K562 (cell line): ENCODE measurements at regions not wholly inside any gene's neighbourhood (a gene's known extent, or its start where the extent isn't known, plus 50 kb on each side); places are given as distances from the start of the nearest gene placed in this dataset.
A peak's percentile ranks its signal among the peaks of the same experiment; 100 is the strongest.

Experiments
- ATAC-seq: fragments of 200-7000 bp; cut with Tn5 transposase; 3 replicates; pipeline ENCODE4 v1.9.1; 2020; ENCODE audit warnings: moderate library complexity
- BruUV-seq: library from RNA; stranded (reverse); fragments of 400-500 nt; replicated peaks from 2 replicates; lab custom pipeline; 2021; lab: Mats Ljungman, UMichigan
- CTCF ChIA-PET: fragments of 300-600 bp; formaldehyde crosslinking; extraction: SDS; loops from one replicate; lab custom pipeline; 2021; ENCODE audit warnings: low intra/inter-chr PET ratio; lab: Yijun Ruan, JAX
- POLR2A ChIA-PET: fragments of 300-600, 350-650 bp; sonication (Branson Sonifier 250); formaldehyde crosslinking; extraction: SDS; loops from one replicate; lab custom pipeline; 2021; ENCODE audit warnings: antibody characterized with exemption, inconsistent platforms; lab: Yijun Ruan, JAX
- DNase-seq, 4 experiments: peaks; one replicate each; pipeline versions ENCODE4 v3.0.0 to v3.0.0-alpha.2; 2011 to 2018; ENCODE audit warnings: low spot score in 3 of 4, mixed read lengths in 3 of 4; ENCODE audit errors: extremely low read depth in 1 of 4
- FAIRE-seq: peaks from 2 replicates; lab custom pipeline; 2011; peaks lifted over from hg19 to GRCh38; lab: Jason Lieb, UNC
- H2AFZ ChIP-seq: 2 replicates; pipeline ENCODE4 v1.6.0; 2011; ENCODE audit warnings: low read depth, low read length, control low read depth, inconsistent platforms
- H3K27ac ChIP-seq: fragments of 200-600 bp; 3 replicates; pipeline ENCODE4 v1.8.0; 2011; ENCODE audit warnings: low read depth, mild to moderate bottlenecking, control low read depth, inconsistent platforms, low read length, moderate library complexity, mixed read lengths; ENCODE audit errors: extremely low read depth
- H3K27me3 ChIP-seq, 2 experiments: fragments of 300-600 bp in 1 of 2; 2 replicates in 1 of 2; 3 replicates in 1 of 2; pipeline versions ENCODE4 v1.6.0 to v1.8.0; 2011; ENCODE audit warnings: inconsistent platforms in 2 of 2, low read length in 2 of 2, mild to moderate bottlenecking in 1 of 2, mixed read lengths in 1 of 2, moderate library complexity in 1 of 2; ENCODE audit not compliant: control insufficient read depth in 2 of 2, insufficient read depth in 2 of 2
- H3K36me3 ChIP-seq: fragments of 300-600 bp; 3 replicates; pipeline ENCODE4 v1.8.0; 2011; ENCODE audit warnings: mild to moderate bottlenecking, low read length, inconsistent platforms; ENCODE audit not compliant: control insufficient read depth, insufficient read depth
- H3K4me1 ChIP-seq, 2 experiments: fragments of 200-600 bp in 1 of 2; replicated peaks in 1 of 2; 2 replicates in 1 of 2; 3 replicates in 1 of 2; pipeline versions ENCODE4 v1.5.1 to v1.8.0; 2011; ENCODE audit warnings: inconsistent platforms in 2 of 2, low read length in 2 of 2, mild to moderate bottlenecking in 1 of 2, mixed read lengths in 1 of 2, moderate library complexity in 1 of 2; ENCODE audit not compliant: control insufficient read depth in 2 of 2, insufficient read depth in 2 of 2
- H3K4me2 ChIP-seq: 2 replicates; pipeline ENCODE4 v1.6.1; 2011; ENCODE audit warnings: low read length, control low read depth, inconsistent platforms, mixed read lengths; ENCODE audit not compliant: insufficient read depth
- H3K4me3 ChIP-seq: fragments of 200-600 bp; sonication (generic), shearing (Covaris generic); 2 replicates; pipeline ENCODE4 v1.5.1; 2016; ENCODE audit warnings: control low read depth, inconsistent platforms
- H3K79me2 ChIP-seq: fragments of 200-600 bp; 3 replicates; pipeline ENCODE4 v1.8.0; 2011; ENCODE audit warnings: low read length, inconsistent platforms; ENCODE audit not compliant: control insufficient read depth, insufficient read depth
- H3K9ac ChIP-seq, 2 experiments: 2 replicates each; pipeline versions ENCODE4 v1.6.0 to v1.6.1; 2011; ENCODE audit warnings: low read depth in 2 of 2, low read length in 2 of 2, control low read depth in 1 of 2, inconsistent platforms in 1 of 2, mild to moderate bottlenecking in 1 of 2, mixed read lengths in 1 of 2; ENCODE audit not compliant: insufficient read depth in 1 of 2
- H3K9me1 ChIP-seq: one replicate; pipeline ENCODE4 v1.6.0; 2011; ENCODE audit warnings: inconsistent platforms, mild to moderate bottlenecking, low read length, moderate library complexity; ENCODE audit not compliant: control insufficient read depth, insufficient read depth
- H3K9me3 ChIP-seq: replicated peaks from 2 replicates; pipeline ENCODE4 v1.5.1; 2011; ENCODE audit warnings: low read depth, low read length, inconsistent platforms; ENCODE audit not compliant: control insufficient read depth, insufficient read depth
- H4K20me1 ChIP-seq: replicated peaks from 2 replicates; pipeline ENCODE4 v1.6.1; 2011; ENCODE audit warnings: low read length, inconsistent platforms, mixed read lengths; ENCODE audit not compliant: control insufficient read depth, insufficient read depth
- ATF1 ChIP-seq, 2 experiments: fragments of 450-650 bp in 1 of 2; IDR thresholded peaks; 2 replicates each; pipeline ENCODE4 v1.6.1; 2016; ENCODE audit warnings: missing compliant biosample characterization in 1 of 2, missing genetic modification characterization in 1 of 2
- BDP1 ChIP-seq: IDR thresholded peaks from 3 replicates; pipeline ENCODE4 v1.6.1; 2011; ENCODE audit not compliant: insufficient read length, insufficient read depth
- CREB3L1 ChIP-seq: fragments of 450-650 bp; IDR thresholded peaks from 2 replicates; pipeline ENCODE4 v1.6.1; 2014; ENCODE audit warnings: low read depth, mild to moderate bottlenecking, moderate library complexity, borderline replicate concordance
- DACH1 ChIP-seq: fragments of 450-650 bp; IDR thresholded peaks from 2 replicates; pipeline ENCODE4 v1.6.1; 2018; ENCODE audit not compliant: partially characterized antibody
- DEAF1 ChIP-seq: fragments of 450-650 bp; formaldehyde crosslinking; IDR thresholded peaks from 2 replicates; pipeline ENCODE4 v1.4.0; 2020; ENCODE audit warnings: mild to moderate bottlenecking, moderate library complexity
- FOXA1 ChIP-seq: fragments of 450-650 bp; IDR thresholded peaks from 2 replicates; pipeline ENCODE4 v1.6.1; 2016; ENCODE audit warnings: mild to moderate bottlenecking, borderline replicate concordance
- FOXK1 ChIP-seq: sonication (generic); formaldehyde crosslinking; IDR thresholded peaks from 2 replicates; pipeline ENCODE4 v1.8.0; 2022; ENCODE audit warnings: missing genetic modification reagents, mild to moderate bottlenecking, borderline replicate concordance
- HNRNPK ChIP-seq: fragments of 200-400 bp; formaldehyde crosslinking; IDR thresholded peaks from one replicate; pipeline ENCODE4 v1.6.1; 2018; ENCODE audit warnings: mild to moderate bottlenecking, low read depth, low read length; ENCODE audit not compliant: poor library complexity, severe bottlenecking
- RCOR1 ChIP-seq, 2 experiments: IDR thresholded peaks; 2 replicates each; pipeline ENCODE4 v1.6.1; 2012; ENCODE audit warnings: low read depth in 2 of 2, low read length in 2 of 2, borderline replicate concordance in 1 of 2, improper control_type of control experiment in 1 of 2
- SMC3 ChIP-seq: conservative IDR thresholded peaks from 2 replicates; pipeline ENCODE4 v1.6.1; 2011; ENCODE audit warnings: low read depth, low read length, improper control_type of control experiment; ENCODE audit not compliant: insufficient read depth
- SRSF3 ChIP-seq: fragments of 200-400 bp; formaldehyde crosslinking; IDR thresholded peaks from 2 replicates; pipeline ENCODE4 v1.6.1; 2016; ENCODE audit warnings: mild to moderate bottlenecking, low read length, moderate library complexity; ENCODE audit not compliant: insufficient read depth
- STAT5B ChIP-seq: fragments of 250-450 bp; sonication (Bioruptor Pico); IDR thresholded peaks from 2 replicates; pipeline ENCODE4 v1.8.0; 2021; ENCODE audit warnings: mild to moderate bottlenecking, inconsistent platforms
- ZNF165 ChIP-seq: fragments of 250-450 bp; sonication (Bioruptor Pico); IDR thresholded peaks from 2 replicates; pipeline ENCODE4 v1.4.0; 2020; ENCODE audit warnings: borderline replicate concordance
- WGBS: fragments of 100-300 bp; shearing (Covaris generic); methylation state at CpG from one replicate; pipeline ENCODE4 v1.1.6; 2016; ENCODE audit warnings: low coverage, mixed read lengths; ENCODE audit not compliant: insufficient coverage; ENCODE audit errors: missing lambda C conversion rate; 5-methylcytosine and 5-hydroxymethylcytosine counted together
- in situ Hi-C: fragments of 300-500 bp; cut with MboI; formaldehyde crosslinking; loops from 4 replicates; pipeline ENCODE4 v1.15.0; 2018; ENCODE audit warnings: inconsistent platforms, mixed read lengths
- intact Hi-C: fragments of 100-400 bp; cut with micrococcal nuclease; formaldehyde crosslinking; loops from 2 replicates; pipeline ENCODE4 v1.14.2; 2022
- TF ChIP-seq, protein P1 (sequence below): fragments of 250-450 bp; sonication (Bioruptor Pico); IDR thresholded peaks from 2 replicates; pipeline ENCODE4 v1.6.1; 2021; ENCODE audit warnings: mild to moderate bottlenecking

DNA sequence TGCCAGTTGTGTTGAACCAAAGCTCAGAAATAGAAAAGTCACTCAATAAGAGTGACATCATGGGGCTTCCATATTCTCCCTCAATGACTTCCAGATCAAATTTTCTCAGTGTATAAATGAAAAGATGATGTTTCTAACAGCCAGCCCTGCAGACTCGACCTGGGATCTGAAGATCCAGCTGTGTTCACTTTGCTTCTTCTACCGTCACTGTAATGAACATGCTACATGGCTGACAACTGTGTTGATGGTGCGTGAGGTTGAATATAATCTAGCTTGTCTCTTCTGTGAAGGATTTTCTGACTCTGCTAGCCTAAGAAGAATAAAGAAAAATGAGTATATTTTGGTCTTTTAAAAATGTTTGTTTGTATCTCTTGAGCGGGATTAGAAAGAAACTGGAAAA, 577.8 kb downstream of the ETNK1 start (continued):
- TF ChIP-seq, protein P1, sequence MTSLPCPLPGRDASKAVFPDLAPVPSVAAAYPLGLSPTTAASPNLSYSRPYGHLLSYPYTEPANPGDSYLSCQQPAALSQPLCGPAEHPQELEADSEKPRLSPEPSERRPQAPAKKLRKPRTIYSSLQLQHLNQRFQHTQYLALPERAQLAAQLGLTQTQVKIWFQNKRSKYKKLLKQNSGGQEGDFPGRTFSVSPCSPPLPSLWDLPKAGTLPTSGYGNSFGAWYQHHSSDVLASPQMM (CRISPR knock-in tag) = no peak
- TF ChIP-seq STAT5B (no peak), BDP1 (no peak), FOXA1 (no peak)
- TF ChIP-seq, all 486 proteins: peak for 0

GRCh38 chr12:23204933-23205778, 580.2 kb downstream of the ETNK1 start:
- DNase-seq (peak; percentile 56 to 68 (median 65)), FAIRE-seq (peak; percentile 93), ATAC-seq (peak; percentile 84)
- in situ Hi-C loops = no loop called here
- H2AFZ ChIP-seq = no peak overlapping the region
- no peaks in the 10 kb centered on the region for H3K36me3 ChIP-seq
- WGBS = 4% methylated on average over 3 of the region's 3 CpGs
- ChIA-PET POLR2A (no interaction called here), CTCF (interaction anchor here (1.2 kb wide), 1 partner anchor 1574 kb away, joined by 3 read pairs; no protein-coding TSS in a partner anchor)
- no peak overlapping the region for H3K4me3 ChIP-seq
- H3K27ac ChIP-seq = no peak overlapping the region
- H3K27me3 ChIP-seq = no peaks in the 10 kb centered on the region
- H3K9me1 ChIP-seq = no peaks in the 10 kb centered on the region
- H3K4me1 ChIP-seq = no peaks in the 10 kb centered on the region
- no peak overlapping the region for H3K4me2 ChIP-seq
- intact Hi-C loops = loop anchor here (5.0 to 10.0 kb wide), 3 partner anchors 300 to 1572 kb away; no protein-coding TSS in a partner anchor
- BruUV-seq = no TSS peak
- no peak overlapping the region for H3K9ac ChIP-seq
- no peaks in the 10 kb centered on the region for H4K20me1 ChIP-seq
- no peaks in the 10 kb centered on the region for H3K79me2 ChIP-seq
- no peaks in the 10 kb centered on the region for H3K9me3 ChIP-seq
- TF ChIP-seq DEAF1 (CRISPR knock-in tag) = peak; percentile 78
- no peak for TF ChIP-seq CREB3L1
- no peak for TF ChIP-seq ZNF165 (CRISPR knock-in tag)
- peak; percentile 77 for TF ChIP-seq SMC3
- TF ChIP-seq HNRNPK = no peak
- no peak for TF ChIP-seq FOXK1 (CRISPR knock-in tag)
- peak in 1 of 2 experiments; percentile 31; a peak in 2 of 4 replicates for TF ChIP-seq RCOR1 (IDR thresholded peaks at IDR 0.05; ENCODE audit: borderline replicate concordance in 1 of 2, low read depth in 2 of 2, low read length in 2 of 2)
- no peak for TF ChIP-seq SRSF3
- peak; percentile 29 for TF ChIP-seq DACH1
- TF ChIP-seq ATF1 (CRISPR knock-in tag; IDR thresholded peaks at IDR 0.05) = no peak
- no peak for TF ChIP-seq ATF1 (tag; IDR thresholded peaks at IDR 0.05)
